Osteocyte (in vitro differentiated cells): ENCODE measurements at regions not wholly inside any gene's neighbourhood (a gene's known extent, or its start where the extent isn't known, plus 50 kb on each side); places are given as distances from the start of the nearest gene placed in this dataset.

Source experiments
- DNase-seq: peaks from one replicate; pipeline ENCODE4 v3.0.0; 2021; ENCODE audit warnings: mixed read lengths; ENCODE audit not compliant: unreplicated experiment; ENCODE audit errors: extremely low spot score
- H3K27ac Mint-ChIP-seq: one replicate; pipeline ENCODE4 v1.8.0; 2021; ENCODE audit warnings: mild to moderate bottlenecking, mixed read lengths; ENCODE audit not compliant: unreplicated experiment
- H3K27me3 Mint-ChIP-seq: one replicate; pipeline ENCODE4 v1.8.0; 2021; ENCODE audit warnings: mixed read lengths; ENCODE audit not compliant: unreplicated experiment
- H3K36me3 Mint-ChIP-seq: one replicate; pipeline ENCODE4 v1.8.0; 2021; ENCODE audit warnings: mixed read lengths; ENCODE audit not compliant: unreplicated experiment
- H3K4me1 Mint-ChIP-seq: one replicate; pipeline ENCODE4 v1.8.0; 2021; ENCODE audit warnings: mixed read lengths; ENCODE audit not compliant: unreplicated experiment
- H3K4me3 Mint-ChIP-seq: one replicate; pipeline ENCODE4 v1.8.0; 2021; ENCODE audit warnings: mild to moderate bottlenecking, moderate library complexity, mixed read lengths; ENCODE audit not compliant: unreplicated experiment
- H3K9me3 Mint-ChIP-seq: one replicate; pipeline ENCODE4 v1.8.0; 2021; ENCODE audit warnings: mixed read lengths; ENCODE audit not compliant: unreplicated experiment
- TF ChIP-seq, protein P1 (sequence below): fragments of 200-600 bp; sonication (generic); IDR thresholded peaks from 2 replicates; pipeline ENCODE4 v1.5.0; 2021; ENCODE audit warnings: antibody characterized with exemption, mild to moderate bottlenecking, moderate library complexity

DNA sequence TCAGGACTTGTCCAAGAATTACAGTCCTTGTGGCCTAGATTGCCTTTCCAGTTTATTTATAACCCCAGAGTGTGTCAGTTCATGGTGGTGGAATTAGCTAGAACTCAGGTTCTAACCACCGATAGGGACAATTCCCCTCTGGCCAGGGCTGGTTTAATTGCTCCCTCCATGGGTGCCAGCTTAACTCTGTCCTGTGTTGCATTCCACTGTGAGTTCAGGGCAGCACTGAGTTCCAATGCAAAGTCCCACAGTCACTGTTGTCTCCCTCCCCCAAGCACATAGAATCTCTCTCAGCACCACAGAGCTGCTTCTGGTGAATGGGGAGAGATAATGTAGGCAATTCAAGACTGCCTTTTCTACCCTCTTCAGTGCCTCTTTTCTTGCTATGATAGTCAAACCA, 82.5 kb upstream of the TNFRSF21 start:
- Mint-ChIP-seq H3K4me1 (no peaks in the 10 kb centered on the region), H3K27me3 (no peaks in the 10 kb centered on the region), H3K27ac (no peak overlapping the region), H3K36me3 (no peaks in the 10 kb centered on the region), H3K9me3 (peaks cover 20% of the 10 kb centered on the region), H3K4me3 (no peak overlapping the region)
- TF ChIP-seq, protein P1, sequence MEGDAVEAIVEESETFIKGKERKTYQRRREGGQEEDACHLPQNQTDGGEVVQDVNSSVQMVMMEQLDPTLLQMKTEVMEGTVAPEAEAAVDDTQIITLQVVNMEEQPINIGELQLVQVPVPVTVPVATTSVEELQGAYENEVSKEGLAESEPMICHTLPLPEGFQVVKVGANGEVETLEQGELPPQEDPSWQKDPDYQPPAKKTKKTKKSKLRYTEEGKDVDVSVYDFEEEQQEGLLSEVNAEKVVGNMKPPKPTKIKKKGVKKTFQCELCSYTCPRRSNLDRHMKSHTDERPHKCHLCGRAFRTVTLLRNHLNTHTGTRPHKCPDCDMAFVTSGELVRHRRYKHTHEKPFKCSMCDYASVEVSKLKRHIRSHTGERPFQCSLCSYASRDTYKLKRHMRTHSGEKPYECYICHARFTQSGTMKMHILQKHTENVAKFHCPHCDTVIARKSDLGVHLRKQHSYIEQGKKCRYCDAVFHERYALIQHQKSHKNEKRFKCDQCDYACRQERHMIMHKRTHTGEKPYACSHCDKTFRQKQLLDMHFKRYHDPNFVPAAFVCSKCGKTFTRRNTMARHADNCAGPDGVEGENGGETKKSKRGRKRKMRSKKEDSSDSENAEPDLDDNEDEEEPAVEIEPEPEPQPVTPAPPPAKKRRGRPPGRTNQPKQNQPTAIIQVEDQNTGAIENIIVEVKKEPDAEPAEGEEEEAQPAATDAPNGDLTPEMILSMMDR, result no peak
- no peak for DNase-seq

DNA sequence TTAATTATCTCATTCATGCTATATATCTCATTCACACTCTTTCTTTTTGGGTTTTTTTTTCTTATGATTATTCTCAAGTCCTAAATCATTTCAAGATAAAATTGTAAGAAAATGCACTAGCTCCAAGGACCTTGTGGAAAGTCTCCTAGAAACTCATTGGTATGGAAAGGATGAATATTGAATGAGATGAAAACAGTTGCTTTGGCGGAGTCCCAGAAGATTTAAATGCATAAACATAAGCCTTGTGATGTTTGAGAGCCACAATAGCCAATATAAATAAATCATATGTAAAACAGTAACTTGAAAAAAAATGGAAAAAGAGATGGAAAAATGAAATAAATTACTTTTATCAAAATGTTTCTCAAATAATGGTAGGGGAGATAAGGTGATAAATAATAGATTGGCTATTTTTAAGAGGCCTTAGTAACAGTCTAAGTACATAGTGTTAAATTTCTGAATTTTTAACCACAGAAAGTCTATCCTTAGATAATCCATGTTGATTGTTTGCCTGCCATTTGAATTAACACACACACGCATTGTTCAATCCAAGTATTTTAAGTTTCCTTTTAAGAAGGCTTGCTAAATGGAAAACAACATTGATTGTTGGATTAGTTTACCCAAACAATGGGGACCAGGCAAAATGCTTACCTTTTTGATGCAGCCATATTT, 81.1 kb upstream of the CD2AP start:
- Mint-ChIP-seq H3K27me3 (no peaks in the 10 kb centered on the region), H3K9me3 (peaks cover 5% of the 10 kb centered on the region), H3K27ac (no peak overlapping the region), H3K4me3 (no peak overlapping the region), H3K4me1 (no peaks in the 10 kb centered on the region), H3K36me3 (no peaks in the 10 kb centered on the region)
- no peak for DNase-seq
- TF ChIP-seq, protein P1, result no peak

DNA sequence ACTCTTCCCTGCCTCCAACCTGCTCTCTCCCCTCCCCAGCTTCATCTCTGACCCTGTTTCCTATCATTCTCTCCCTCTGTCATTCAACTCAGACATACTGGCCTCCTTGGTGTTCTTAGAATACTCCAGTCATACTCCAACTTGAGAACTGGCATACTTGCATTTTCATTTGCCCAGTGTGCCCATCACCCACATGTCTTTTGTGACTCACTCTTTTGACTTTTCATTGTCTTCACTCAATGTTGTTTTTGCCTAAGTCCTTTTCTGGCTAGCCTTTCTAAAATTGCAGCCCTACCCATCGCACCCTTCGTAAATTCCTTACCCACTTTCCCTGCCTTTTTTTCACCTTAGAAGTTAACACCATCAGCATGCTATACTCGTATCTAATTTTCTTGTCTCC, 77.0 kb upstream of the CD2AP start:
- TF ChIP-seq, protein P1, result no peak
- no peaks in the 10 kb centered on the region for H3K27me3 Mint-ChIP-seq
- H3K27ac Mint-ChIP-seq, result no peak overlapping the region
- H3K4me1 Mint-ChIP-seq, result no peaks in the 10 kb centered on the region
- no peak overlapping the region for H3K4me3 Mint-ChIP-seq
- no peaks in the 10 kb centered on the region for H3K9me3 Mint-ChIP-seq
- no peak for DNase-seq
- no peaks in the 10 kb centered on the region for H3K36me3 Mint-ChIP-seq

DNA sequence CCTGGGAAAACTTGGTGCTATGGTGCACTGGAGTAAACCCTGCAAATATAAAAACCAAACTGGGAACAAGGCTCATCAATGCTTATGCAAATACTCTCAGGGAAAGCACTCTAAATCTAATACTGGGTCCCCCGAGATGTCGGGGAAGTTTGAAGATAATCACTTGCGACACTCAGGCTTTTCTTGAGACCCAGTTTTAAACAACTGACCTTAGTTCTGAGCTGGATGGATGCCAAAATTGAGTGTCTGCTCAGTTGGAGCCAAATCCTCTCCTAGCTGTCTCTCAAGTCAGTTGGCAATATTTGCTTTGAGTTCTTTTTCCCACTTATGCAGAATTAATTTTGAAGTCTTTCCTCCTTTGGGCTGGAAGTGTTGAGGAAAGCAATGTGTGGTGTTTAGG, 75.5 kb upstream of the CD2AP start:
- H3K4me3 Mint-ChIP-seq, result no peak overlapping the region
- H3K4me1 Mint-ChIP-seq, result no peaks in the 10 kb centered on the region
- TF ChIP-seq, protein P1, result no peak
- no peaks in the 10 kb centered on the region for H3K27me3 Mint-ChIP-seq
- H3K9me3 Mint-ChIP-seq, result no peaks in the 10 kb centered on the region
- H3K36me3 Mint-ChIP-seq, result no peaks in the 10 kb centered on the region
- no peak overlapping the region for H3K27ac Mint-ChIP-seq
- DNase-seq, result no peak

DNA sequence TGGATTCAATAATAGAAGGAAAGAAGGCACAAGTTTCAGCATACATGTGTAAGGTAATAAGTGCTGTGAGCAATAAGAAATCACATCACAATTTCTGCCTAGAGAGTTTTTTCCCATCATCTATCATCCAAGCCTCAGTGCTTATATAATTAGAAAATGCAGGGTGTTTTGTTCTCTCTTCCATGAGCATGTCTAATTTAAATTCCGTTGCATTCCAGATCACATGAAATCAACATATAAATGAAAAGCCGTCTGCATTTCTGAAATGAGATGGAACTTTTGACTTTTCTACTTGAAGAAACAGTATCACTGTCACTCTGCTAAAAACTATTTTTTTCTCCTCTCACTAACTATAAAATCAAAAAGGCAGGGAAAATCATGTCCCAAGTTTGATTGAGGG, 74.5 kb upstream of the CD2AP start:
- H3K27me3 Mint-ChIP-seq, result no peaks in the 10 kb centered on the region
- peaks cover 3% of the 10 kb centered on the region for H3K4me1 Mint-ChIP-seq
- H3K36me3 Mint-ChIP-seq, result no peaks in the 10 kb centered on the region
- no peaks in the 10 kb centered on the region for H3K9me3 Mint-ChIP-seq
- no peak overlapping the region for H3K27ac Mint-ChIP-seq
- no peak overlapping the region for H3K4me3 Mint-ChIP-seq
- no peak for DNase-seq
- TF ChIP-seq, protein P1, result no peak
